ENCODE measurements at regions not wholly inside any gene's neighbourhood (a gene's known extent, or its start where the extent isn't known, plus 50 kb on each side); places are given as distances from the start of the nearest gene placed in this dataset.

- no peak overlapping the region for H3K27ac ChIP-seq
- TF ChIP-seq, protein P1, sequence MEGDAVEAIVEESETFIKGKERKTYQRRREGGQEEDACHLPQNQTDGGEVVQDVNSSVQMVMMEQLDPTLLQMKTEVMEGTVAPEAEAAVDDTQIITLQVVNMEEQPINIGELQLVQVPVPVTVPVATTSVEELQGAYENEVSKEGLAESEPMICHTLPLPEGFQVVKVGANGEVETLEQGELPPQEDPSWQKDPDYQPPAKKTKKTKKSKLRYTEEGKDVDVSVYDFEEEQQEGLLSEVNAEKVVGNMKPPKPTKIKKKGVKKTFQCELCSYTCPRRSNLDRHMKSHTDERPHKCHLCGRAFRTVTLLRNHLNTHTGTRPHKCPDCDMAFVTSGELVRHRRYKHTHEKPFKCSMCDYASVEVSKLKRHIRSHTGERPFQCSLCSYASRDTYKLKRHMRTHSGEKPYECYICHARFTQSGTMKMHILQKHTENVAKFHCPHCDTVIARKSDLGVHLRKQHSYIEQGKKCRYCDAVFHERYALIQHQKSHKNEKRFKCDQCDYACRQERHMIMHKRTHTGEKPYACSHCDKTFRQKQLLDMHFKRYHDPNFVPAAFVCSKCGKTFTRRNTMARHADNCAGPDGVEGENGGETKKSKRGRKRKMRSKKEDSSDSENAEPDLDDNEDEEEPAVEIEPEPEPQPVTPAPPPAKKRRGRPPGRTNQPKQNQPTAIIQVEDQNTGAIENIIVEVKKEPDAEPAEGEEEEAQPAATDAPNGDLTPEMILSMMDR (IDR thresholded peaks at IDR 0.05): peak; percentile 40
- TF ChIP-seq ZFX (IDR thresholded peaks at IDR 0.05; ENCODE audit: borderline replicate concordance): no peak
Measured at GRCh38 chr5:18772475-18772874, 1138.2 kb downstream of the TAF11L14 start.

DNA sequence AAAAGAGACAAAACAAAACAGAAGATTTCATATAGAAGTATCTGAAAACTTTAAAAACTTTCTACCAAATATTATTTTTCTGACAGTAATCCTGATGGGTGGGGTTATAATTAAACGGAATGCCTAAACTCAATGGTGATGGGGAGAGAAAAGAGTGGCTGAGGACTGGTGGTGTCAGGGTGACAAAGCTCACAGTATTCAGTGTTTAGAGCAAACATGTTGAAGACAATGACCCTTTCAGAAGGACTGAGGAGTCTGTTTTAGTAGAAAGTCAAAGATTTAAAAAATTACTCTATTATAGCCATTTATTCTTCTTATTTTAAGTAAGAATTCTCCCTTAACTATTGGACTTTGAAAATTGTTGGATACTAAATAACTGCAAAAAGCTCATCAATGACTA lies 1144.0 kb downstream of the TAF11L14 start:
- no peak overlapping the region for H3K27ac ChIP-seq
- no peak for TF ChIP-seq ZFX (IDR thresholded peaks at IDR 0.05; ENCODE audit: borderline replicate concordance)
- TF ChIP-seq, protein P1 (IDR thresholded peaks at IDR 0.05): no peak

- TF ChIP-seq ZFX (IDR thresholded peaks at IDR 0.05; ENCODE audit: borderline replicate concordance): no peak
- TF ChIP-seq, protein P1 (IDR thresholded peaks at IDR 0.05): no peak
- H3K27ac ChIP-seq: no peak overlapping the region
Measured at GRCh38 chr5:18789218-18789998, 1155.1 kb downstream of the TAF11L14 start.

DNA sequence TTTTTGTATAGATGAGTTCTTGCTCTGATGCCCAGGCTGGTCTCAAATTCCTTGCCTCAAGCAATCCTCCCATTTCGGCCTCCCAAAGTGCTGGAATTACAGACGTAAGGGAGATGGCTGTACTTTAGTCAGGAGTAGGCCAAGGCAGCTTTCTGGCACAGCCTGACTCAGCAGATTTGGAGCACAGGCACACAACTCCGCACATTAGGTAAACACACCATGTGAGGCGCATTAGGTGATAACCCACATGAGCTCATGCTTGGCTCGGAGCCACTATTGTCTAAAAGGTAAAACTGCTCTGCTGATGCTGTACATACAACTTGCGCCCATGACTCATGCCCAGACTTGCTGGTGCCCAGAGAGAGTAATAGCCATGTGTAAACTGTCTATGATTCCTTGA lies 1157.9 kb downstream of the TAF11L14 start:
- no peak for TF ChIP-seq ZFX (IDR thresholded peaks at IDR 0.05; ENCODE audit: borderline replicate concordance)
- TF ChIP-seq, protein P1 (IDR thresholded peaks at IDR 0.05): no peak
- no peak overlapping the region for H3K27ac ChIP-seq

- H3K27ac ChIP-seq: no peak overlapping the region
- TF ChIP-seq, protein P1 (IDR thresholded peaks at IDR 0.05): no peak
- no peak for TF ChIP-seq ZFX (IDR thresholded peaks at IDR 0.05; ENCODE audit: borderline replicate concordance)
Measured at GRCh38 chr5:18797222-18797621, 1163.0 kb downstream of the TAF11L14 start.

- H3K27ac ChIP-seq: no peak overlapping the region
- TF ChIP-seq, protein P1 (IDR thresholded peaks at IDR 0.05): no peak
- TF ChIP-seq ZFX (IDR thresholded peaks at IDR 0.05; ENCODE audit: borderline replicate concordance): no peak
Measured at GRCh38 chr5:18798058-18798457, 1163.8 kb downstream of the TAF11L14 start.

- no peak for TF ChIP-seq ZFX (IDR thresholded peaks at IDR 0.05; ENCODE audit: borderline replicate concordance)
- TF ChIP-seq, protein P1 (IDR thresholded peaks at IDR 0.05): no peak
- H3K27ac ChIP-seq: no peak overlapping the region
Measured at GRCh38 chr5:18799482-18800128, 1165.3 kb downstream of the TAF11L14 start.

Measured in 22Rv1 (cell line).